Right atrium auricular region (tissue), 2 donors: ENCODE measurements at regions not wholly inside any gene's neighbourhood (a gene's known extent, or its start where the extent isn't known, plus 50 kb on each side); places are given as distances from the start of the nearest gene placed in this dataset.

Experiments used
- DNase-seq: peaks from one replicate; pipeline ENCODE4 v3.0.0-alpha.2; 2019; ENCODE audit warnings: low spot score
- H3K27ac ChIP-seq, 2 donors: fragments of 200-600 bp; sonication (generic); 1 replicate in 1 of 2; 2 replicates in 1 of 2; pipeline ENCODE4 v1.5.1; 2016 to 2019
- H3K27me3 ChIP-seq, 2 donors: fragments of 200-600 bp; sonication (generic); one replicate each; pipeline versions ENCODE4 v1.5.1 to v1.6.0; 2017 to 2019
- H3K36me3 ChIP-seq: fragments of 200-600 bp; sonication (generic); one replicate; pipeline ENCODE4 v1.5.1; 2016
- H3K4me1 ChIP-seq, 2 donors: fragments of 200-600 bp; sonication (generic); one replicate each; pipeline versions ENCODE4 v1.5.1 to v1.6.0; 2017 to 2019
- H3K4me3 ChIP-seq, 2 donors: fragments of 200-600 bp; sonication (generic); 1 replicate in 1 of 2; 2 replicates in 1 of 2; pipeline ENCODE4 v1.5.1; 2017 to 2019; ENCODE audit warnings: mild to moderate bottlenecking in 1 of 2, moderate library complexity in 1 of 2
- H3K9me3 ChIP-seq, 2 donors: fragments of 200-600 bp; sonication (generic); one replicate each; pipeline ENCODE4 v1.5.1; 2019
- TF ChIP-seq, protein P1 (sequence below), 2 donors: fragments of 200-600 bp; sonication (generic); IDR thresholded peaks; one replicate each; pipeline ENCODE4 v1.5.1; 2019; ENCODE audit warnings: antibody characterized with exemption in 2 of 2

DNA sequence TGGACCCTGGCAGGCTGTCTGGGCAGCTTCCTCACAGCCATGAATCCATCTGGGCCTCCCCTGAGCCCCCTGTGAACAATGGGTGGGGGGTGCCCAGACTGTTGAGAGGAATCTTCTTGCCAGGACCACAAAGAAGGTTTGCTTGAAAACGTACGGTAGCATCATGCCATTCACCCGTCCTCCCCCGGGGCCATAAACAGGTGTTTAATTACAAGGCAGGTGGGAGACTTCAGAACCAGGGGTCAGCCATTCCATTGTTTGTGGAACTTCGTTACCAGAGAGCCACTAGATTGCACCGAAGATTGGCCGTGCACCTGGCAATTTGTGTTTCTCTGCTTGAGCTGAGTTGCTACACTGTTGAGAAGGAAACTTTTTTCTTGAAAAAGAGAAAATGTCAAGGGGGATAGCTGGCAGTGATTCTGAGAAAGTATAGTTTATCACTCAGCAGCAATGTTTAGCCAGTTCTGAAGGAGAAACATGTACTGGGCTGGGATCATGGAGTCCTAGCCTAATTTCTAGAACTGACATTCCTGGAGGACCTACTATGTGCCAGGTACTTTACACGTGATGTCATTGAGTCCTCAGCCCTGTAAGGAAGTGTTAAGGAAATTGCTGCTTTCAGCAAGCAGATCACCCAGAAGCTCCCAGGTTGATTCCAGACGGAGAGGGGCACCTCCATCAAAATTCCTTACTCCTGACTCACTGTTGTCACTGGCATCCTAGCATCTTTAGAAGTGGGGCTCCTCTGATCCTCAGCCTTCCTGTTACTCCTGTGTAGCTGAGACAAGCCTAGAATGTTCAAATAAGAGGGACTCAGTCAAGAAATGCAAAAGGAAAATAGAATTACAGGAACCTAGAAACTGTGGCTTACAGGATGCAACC, 103.8 kb upstream of the UBE2E1 start:
- Histone ChIP-seq H3K27me3 (no peaks in the 10 kb centered on the region), H3K36me3 (no peaks in the 10 kb centered on the region), H3K27ac (no peak overlapping the region), H3K4me1 (no peaks in the 10 kb centered on the region), H3K9me3 (no peaks in the 10 kb centered on the region), H3K4me3 (no peak overlapping the region)
- TF ChIP-seq, protein P1, sequence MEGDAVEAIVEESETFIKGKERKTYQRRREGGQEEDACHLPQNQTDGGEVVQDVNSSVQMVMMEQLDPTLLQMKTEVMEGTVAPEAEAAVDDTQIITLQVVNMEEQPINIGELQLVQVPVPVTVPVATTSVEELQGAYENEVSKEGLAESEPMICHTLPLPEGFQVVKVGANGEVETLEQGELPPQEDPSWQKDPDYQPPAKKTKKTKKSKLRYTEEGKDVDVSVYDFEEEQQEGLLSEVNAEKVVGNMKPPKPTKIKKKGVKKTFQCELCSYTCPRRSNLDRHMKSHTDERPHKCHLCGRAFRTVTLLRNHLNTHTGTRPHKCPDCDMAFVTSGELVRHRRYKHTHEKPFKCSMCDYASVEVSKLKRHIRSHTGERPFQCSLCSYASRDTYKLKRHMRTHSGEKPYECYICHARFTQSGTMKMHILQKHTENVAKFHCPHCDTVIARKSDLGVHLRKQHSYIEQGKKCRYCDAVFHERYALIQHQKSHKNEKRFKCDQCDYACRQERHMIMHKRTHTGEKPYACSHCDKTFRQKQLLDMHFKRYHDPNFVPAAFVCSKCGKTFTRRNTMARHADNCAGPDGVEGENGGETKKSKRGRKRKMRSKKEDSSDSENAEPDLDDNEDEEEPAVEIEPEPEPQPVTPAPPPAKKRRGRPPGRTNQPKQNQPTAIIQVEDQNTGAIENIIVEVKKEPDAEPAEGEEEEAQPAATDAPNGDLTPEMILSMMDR (IDR thresholded peaks at IDR 0.05): no peak
- DNase-seq: no peak

DNA sequence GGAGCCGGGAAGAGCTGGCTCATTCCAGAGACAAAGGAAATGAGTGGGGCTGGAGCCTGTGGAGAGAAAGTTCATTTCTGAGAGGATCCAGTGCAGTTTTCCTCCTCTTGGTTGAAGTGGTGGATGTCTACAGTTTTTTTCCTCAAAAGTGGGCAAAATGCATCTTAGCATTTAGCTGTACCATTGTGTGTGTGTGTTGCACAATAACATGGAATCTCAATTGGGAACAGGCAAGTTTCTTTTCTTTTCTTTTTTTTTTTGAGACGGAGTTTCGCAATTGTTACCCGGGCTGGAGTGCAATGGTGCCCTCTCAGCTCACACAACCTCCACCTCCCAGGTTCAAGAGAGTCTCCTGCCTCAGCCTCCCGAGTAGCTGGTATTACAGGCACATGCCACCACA, 101.5 kb upstream of the UBE2E1 start:
- no peak for DNase-seq
- Histone ChIP-seq H3K36me3 (no peaks in the 10 kb centered on the region), H3K27me3 (no peaks in the 10 kb centered on the region), H3K4me3 (no peak overlapping the region), H3K4me1 (no peaks in the 10 kb centered on the region), H3K9me3 (no peaks in the 10 kb centered on the region), H3K27ac (no peak overlapping the region)
- TF ChIP-seq, protein P1 (IDR thresholded peaks at IDR 0.05): no peak

DNA sequence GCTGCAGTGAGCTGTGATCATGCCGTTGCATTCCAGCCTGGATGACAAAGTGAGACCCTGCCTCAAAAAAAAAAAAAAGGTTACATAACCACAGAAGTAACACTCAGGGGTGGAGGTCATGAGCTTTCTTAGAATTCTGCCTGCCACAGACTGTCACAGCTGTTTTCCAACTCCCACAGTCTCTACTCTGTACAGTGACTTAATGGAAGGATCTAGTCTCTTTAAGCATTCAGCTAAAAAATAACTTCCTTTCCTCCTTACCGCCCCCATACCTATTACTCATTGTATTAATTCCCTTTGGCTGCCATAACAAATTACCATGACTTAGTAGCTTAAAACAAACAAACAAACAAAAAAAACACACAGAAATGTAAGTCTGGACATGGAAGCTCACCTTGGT, 99.6 kb upstream of the UBE2E1 start:
- no peaks in the 10 kb centered on the region for H3K9me3 ChIP-seq
- H3K4me3 ChIP-seq: no peak overlapping the region
- H3K27me3 ChIP-seq: no peaks in the 10 kb centered on the region
- no peak overlapping the region for H3K27ac ChIP-seq
- H3K4me1 ChIP-seq: no peaks in the 10 kb centered on the region
- no peak for DNase-seq
- H3K36me3 ChIP-seq: no peaks in the 10 kb centered on the region
- TF ChIP-seq, protein P1 (IDR thresholded peaks at IDR 0.05): no peak

DNA sequence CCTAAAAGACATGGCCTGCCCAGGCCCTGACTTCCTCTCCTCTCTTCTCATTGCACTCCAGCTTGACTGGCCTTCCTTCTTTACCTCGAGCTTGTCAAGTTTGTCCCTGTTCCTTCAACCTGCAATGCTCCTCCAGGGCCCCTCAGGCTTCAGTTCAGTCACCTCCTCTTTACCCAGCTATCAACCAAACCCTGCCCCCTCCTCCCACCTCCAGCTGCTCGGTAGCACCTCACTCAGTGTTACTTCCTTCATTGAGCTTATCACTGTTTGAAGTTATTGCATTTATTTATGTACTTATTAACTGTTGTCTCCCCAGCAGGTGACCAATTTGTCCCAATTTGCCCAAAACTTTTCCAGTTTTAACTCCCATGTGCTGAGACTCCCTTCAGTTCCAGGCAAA, 95.8 kb upstream of the UBE2E1 start:
- H3K36me3 ChIP-seq: no peaks in the 10 kb centered on the region
- no peak overlapping the region for H3K4me3 ChIP-seq
- TF ChIP-seq, protein P1 (IDR thresholded peaks at IDR 0.05): no peak
- H3K27me3 ChIP-seq: no peaks in the 10 kb centered on the region
- H3K27ac ChIP-seq: no peak overlapping the region
- no peak for DNase-seq
- no peaks in the 10 kb centered on the region for H3K9me3 ChIP-seq
- H3K4me1 ChIP-seq: no peaks in the 10 kb centered on the region

DNA sequence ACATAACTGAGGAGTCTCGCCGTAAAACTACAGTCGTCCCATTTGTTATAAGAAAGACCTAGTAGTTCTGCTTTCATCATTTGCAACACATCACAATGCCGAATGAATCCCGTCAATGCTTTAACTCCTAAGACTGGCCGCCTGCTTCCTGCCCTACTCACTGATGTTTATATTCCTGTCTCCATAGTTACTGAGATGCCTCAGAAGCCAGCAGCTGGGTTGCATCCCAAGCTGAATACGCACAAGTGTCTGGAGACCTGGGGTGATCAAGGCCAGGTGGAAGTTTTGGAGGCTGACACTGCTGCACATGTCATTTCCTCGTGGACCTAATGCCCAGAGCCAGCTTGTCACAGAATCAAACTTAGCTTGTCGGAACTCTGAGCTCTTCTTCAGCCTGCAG, 95.2 kb upstream of the UBE2E1 start:
- TF ChIP-seq, protein P1 (IDR thresholded peaks at IDR 0.05): no peak
- no peaks in the 10 kb centered on the region for H3K27me3 ChIP-seq
- no peak overlapping the region for H3K27ac ChIP-seq
- H3K4me1 ChIP-seq: no peaks in the 10 kb centered on the region
- DNase-seq: peak; percentile 69
- H3K4me3 ChIP-seq: no peak overlapping the region
- H3K36me3 ChIP-seq: no peaks in the 10 kb centered on the region
- H3K9me3 ChIP-seq: no peaks in the 10 kb centered on the region
